Duodenal mucosa (tissue), 2 donors: ENCODE measurements at regions not wholly inside any gene's neighbourhood (a gene's known extent, or its start where the extent isn't known, plus 50 kb on each side); places are given as distances from the start of the nearest gene placed in this dataset.

Experiments
- H3K27ac ChIP-seq: one replicate; pipeline ENCODE4 v1.7.0; 2013; ENCODE audit warnings: low read depth, low read length
- H3K27me3 ChIP-seq, 2 donors: one replicate each; pipeline ENCODE4 v1.7.0; 2013; ENCODE audit warnings: low read length in 2 of 2, control low read depth in 1 of 2; ENCODE audit not compliant: insufficient read depth in 2 of 2, control insufficient read depth in 1 of 2
- H3K36me3 ChIP-seq, 2 donors: one replicate each; pipeline ENCODE4 v1.7.0; 2013; ENCODE audit warnings: low read length in 2 of 2, control low read depth in 1 of 2; ENCODE audit not compliant: insufficient read depth in 2 of 2, control insufficient read depth in 1 of 2
- H3K4me1 ChIP-seq, 2 donors: one replicate each; pipeline ENCODE4 v1.7.0; 2013; ENCODE audit warnings: low read length in 2 of 2, control low read depth in 1 of 2; ENCODE audit not compliant: insufficient read depth in 2 of 2, control insufficient read depth in 1 of 2
- H3K4me3 ChIP-seq, 2 donors: one replicate each; pipeline ENCODE4 v1.7.0; 2013; ENCODE audit warnings: low read length in 2 of 2, low read depth in 1 of 2
- H3K9ac ChIP-seq, 2 donors: one replicate each; pipeline ENCODE4 v1.7.0; 2013; ENCODE audit warnings: low read length in 2 of 2, low read depth in 1 of 2
- H3K9me3 ChIP-seq, 2 donors: one replicate each; pipeline ENCODE4 v1.7.0; 2013; ENCODE audit warnings: low read length in 2 of 2, control low read depth in 1 of 2; ENCODE audit not compliant: control insufficient read depth in 1 of 2

DNA sequence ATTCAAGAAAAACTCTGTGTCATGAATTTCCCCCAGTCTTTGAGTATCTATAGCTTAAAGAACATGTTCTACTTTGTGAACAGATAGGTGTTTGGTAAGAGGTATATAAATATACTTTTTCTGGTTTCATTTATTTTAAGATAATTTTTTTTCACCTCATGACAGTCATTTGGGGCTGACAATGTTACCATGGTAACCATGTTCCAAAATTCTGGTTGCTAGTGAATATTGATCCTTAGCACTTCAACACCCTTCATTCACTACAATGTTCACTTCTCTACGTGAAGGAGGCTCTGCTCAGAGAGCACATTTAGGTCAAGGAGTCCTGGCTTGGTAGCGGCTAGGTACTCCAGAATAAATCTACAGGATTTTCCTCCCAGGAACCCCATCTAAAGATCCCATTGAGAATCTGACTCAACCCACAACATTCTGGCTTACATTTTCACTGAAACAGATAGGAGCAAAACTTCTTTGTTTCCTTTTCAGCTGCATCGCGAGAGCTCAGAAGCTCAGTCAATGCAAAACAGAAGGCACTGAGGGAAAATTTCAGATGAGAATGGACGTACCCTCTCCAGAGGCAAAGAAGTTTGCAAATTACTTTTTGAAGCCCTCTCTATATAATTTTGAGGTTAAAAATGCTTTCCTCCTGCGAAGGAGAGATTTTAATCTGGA is 93.6 kb downstream of the ARF6 start:
- Histone ChIP-seq H3K27me3 (no peaks in the 10 kb centered on the region), H3K36me3 (no peaks in the 10 kb centered on the region), H3K9me3 (no peaks in the 10 kb centered on the region), H3K9ac (peak overlapping the region in 1 of 2 donors; percentile 7), H3K27ac (no peak overlapping the region), H3K4me3 (peak overlapping the region in 1 of 2 donors; percentile 6), H3K4me1 (peaks cover 18 to 28% of the 10 kb centered on the region in 2 donors)

GRCh38 chr14:49988080-49988990 is 95.5 kb downstream of the ARF6 start:
- Histone ChIP-seq H3K9me3 (no peaks in the 10 kb centered on the region), H3K27ac (no peak overlapping the region), H3K4me3 (no peak overlapping the region), H3K4me1 (peaks cover 18 to 28% of the 10 kb centered on the region in 2 donors), H3K36me3 (no peaks in the 10 kb centered on the region), H3K27me3 (no peaks in the 10 kb centered on the region), H3K9ac (no peak overlapping the region)

DNA sequence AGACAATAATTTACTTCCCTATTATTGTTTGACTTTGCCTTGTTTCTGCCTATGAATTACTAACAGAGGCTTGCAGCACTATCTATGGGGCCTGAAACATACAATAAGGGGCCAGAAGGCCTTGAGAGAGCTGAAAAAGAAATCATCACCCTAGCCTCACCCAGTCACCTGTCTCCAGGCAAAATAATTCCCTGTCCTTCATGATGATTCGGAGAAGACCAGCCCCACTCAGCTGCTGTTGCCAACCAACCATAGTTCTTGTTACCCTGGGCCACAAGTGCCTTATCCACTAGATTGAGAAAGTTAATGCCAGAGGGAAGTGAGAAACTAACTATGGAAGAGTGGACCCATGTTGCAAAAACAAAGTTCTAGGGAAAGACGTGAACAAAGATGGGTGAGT is 97.1 kb downstream of the ARF6 start:
- no peak overlapping the region for H3K27ac ChIP-seq

GRCh38 chr14:49991491-49991890 is 98.6 kb downstream of the ARF6 start:
- Histone ChIP-seq H3K4me3 (no peak overlapping the region), H3K4me1 (peaks cover 16 to 23% of the 10 kb centered on the region in 2 donors), H3K27ac (no peak overlapping the region), H3K27me3 (no peaks in the 10 kb centered on the region), H3K9ac (no peak overlapping the region), H3K9me3 (no peaks in the 10 kb centered on the region), H3K36me3 (no peaks in the 10 kb centered on the region)

More for the DNA sequence above, 97.1 kb downstream of the ARF6 start:
- Histone ChIP-seq H3K36me3 (no peaks in the 10 kb centered on the region), H3K4me1 (peaks cover 18 to 28% of the 10 kb centered on the region in 2 donors), H3K4me3 (no peak overlapping the region), H3K9ac (no peak overlapping the region), H3K27me3 (no peaks in the 10 kb centered on the region), H3K9me3 (no peaks in the 10 kb centered on the region)

DNA sequence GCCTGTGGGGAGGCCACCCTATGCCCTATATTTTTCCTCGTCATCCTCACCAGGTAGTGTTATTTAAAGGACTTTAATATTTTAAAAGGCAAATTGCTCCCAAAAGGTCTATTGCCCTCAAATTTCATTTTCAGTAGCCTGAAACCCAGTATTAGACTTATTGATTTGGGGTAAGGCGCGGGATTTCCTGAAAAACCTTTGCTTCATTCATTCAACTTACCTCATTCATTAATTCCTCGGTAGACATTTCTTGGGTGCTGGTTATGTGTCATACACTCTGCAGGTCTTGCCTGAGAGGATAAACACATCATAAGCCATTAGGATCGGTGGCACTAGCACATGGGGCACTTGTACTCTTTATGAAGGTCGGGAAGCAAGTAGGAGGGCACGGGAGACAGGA is 99.2 kb downstream of the ARF6 start:
- Histone ChIP-seq H3K4me3 (no peak overlapping the region), H3K4me1 (peaks cover 10 to 21% of the 10 kb centered on the region in 2 donors), H3K27me3 (no peaks in the 10 kb centered on the region), H3K27ac (no peak overlapping the region), H3K9ac (no peak overlapping the region), H3K36me3 (no peaks in the 10 kb centered on the region), H3K9me3 (no peaks in the 10 kb centered on the region)

- Histone ChIP-seq H3K27me3 (no peaks in the 10 kb centered on the region), H3K36me3 (no peaks in the 10 kb centered on the region), H3K9me3 (no peaks in the 10 kb centered on the region), H3K4me3 (no peak overlapping the region), H3K9ac (no peak overlapping the region), H3K27ac (no peak overlapping the region), H3K4me1 (peaks cover 8 to 23% of the 10 kb centered on the region in 2 donors)
Observed at GRCh38 chr14:49992448-49992847, 99.6 kb downstream of the ARF6 start.

DNA sequence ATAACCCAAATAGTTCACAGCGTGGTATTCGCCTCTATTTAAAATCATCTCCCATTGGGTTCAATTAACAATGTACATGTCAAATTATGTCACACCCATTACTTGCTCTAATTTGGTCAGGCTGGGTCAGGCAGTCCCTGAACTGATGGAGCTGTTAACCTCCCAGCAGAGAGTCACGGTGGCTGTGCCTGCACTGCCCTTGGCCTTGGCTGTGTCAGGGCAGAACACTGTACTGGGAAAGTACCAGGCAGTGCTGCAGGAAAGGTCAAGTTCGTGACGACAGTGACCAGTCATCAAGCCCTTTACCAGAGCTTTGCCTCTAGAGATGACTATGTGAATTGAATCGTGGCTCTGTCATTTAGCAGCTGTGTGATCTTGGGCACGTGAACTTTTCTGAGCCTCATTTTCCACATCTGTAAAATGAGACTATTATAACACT is 100.0 kb downstream of the ARF6 start:
- Histone ChIP-seq H3K4me3 (no peak overlapping the region), H3K27ac (no peak overlapping the region), H3K27me3 (no peaks in the 10 kb centered on the region), H3K36me3 (no peaks in the 10 kb centered on the region), H3K4me1 (peaks cover 11 to 26% of the 10 kb centered on the region in 2 donors), H3K9me3 (no peaks in the 10 kb centered on the region), H3K9ac (no peak overlapping the region)

DNA sequence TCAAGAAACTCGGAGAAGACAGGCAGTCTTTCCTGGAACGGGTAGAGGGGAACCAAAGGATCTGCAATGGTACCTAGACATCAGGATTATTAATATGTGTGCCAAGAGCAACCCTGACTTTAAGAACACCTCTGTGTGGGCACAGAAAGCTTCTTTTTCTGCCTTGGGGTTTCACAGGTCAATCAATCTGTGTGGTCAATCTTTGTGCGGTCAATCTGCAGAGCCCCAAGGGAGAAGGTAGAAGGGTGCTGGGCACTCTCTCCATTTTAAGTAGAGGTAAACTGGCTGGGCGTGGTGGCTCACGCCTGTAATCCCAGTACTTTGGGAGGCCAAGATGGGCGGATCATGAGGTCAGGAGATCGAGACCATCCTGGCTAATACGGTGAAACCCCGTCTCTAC is 100.7 kb downstream of the ARF6 start:
- Histone ChIP-seq H3K27ac (no peak overlapping the region), H3K4me1 (peaks cover 8 to 22% of the 10 kb centered on the region in 2 donors), H3K4me3 (no peak overlapping the region), H3K9me3 (no peaks in the 10 kb centered on the region), H3K9ac (no peak overlapping the region), H3K36me3 (no peaks in the 10 kb centered on the region), H3K27me3 (no peaks in the 10 kb centered on the region)

DNA sequence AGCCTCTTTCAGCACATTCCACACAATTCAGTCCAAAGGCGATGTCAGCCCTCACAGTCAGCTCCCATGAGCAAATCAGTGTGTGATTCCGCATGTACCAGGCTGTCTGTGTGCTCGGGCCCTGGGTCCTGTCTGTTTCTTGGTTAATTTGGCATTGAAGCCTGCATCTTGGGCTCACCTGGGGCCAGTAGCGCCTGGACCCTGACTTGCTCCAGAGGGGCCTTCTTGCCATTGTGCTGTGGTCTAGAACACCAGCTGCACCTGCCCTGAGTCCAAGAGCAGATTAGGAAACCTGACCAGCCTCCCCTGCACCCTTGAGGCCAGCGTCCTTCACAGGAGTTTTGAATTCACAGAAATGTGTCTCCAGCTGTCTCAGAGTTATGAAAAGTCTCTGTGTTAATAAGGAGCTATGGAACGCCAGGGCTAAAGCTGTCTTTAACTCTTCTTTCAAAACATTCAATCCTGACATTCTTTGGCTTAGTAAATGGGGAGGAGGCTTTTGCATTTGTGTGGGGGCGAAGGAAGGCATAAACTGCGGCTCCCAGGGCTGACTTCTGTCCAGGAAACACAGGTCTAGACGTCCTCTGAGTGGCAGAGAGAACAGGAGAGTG is 102.2 kb downstream of the ARF6 start:
- H3K27ac ChIP-seq, result no peak overlapping the region
- H3K9ac ChIP-seq, result no peak overlapping the region
- no peaks in the 10 kb centered on the region for H3K36me3 ChIP-seq
- no peaks in the 10 kb centered on the region for H3K27me3 ChIP-seq
- H3K4me3 ChIP-seq, result no peak overlapping the region
- H3K9me3 ChIP-seq, result no peaks in the 10 kb centered on the region
- peaks cover 18 to 28% of the 10 kb centered on the region in 2 donors for H3K4me1 ChIP-seq

- Histone ChIP-seq H3K9ac (no peak overlapping the region), H3K4me1 (peaks cover 45 to 55% of the 10 kb centered on the region in 2 donors)
Observed at GRCh38 chr14:49997991-49998390, 105.1 kb downstream of the ARF6 start.

More at GRCh38 chr14:49997991-49998390, 105.1 kb downstream of the ARF6 start:
- Histone ChIP-seq H3K4me3 (no peak overlapping the region), H3K36me3 (no peaks in the 10 kb centered on the region), H3K27ac (no peak overlapping the region), H3K27me3 (no peaks in the 10 kb centered on the region), H3K9me3 (no peaks in the 10 kb centered on the region)
